ENCODE measurements at regions not wholly inside any gene's neighbourhood (a gene's known extent, or its start where the extent isn't known, plus 50 kb on each side); places are given as distances from the start of the nearest gene placed in this dataset.

- TF ChIP-seq CTCF (IDR thresholded peaks at IDR 0.05; ENCODE audit: insufficient read depth, low read length, poor library complexity, severe bottlenecking) (no peak), EZH2phosphoT487 (conservative IDR thresholded peaks at IDR 0.05; ENCODE audit: low read length) (no peak)
Observed at GRCh38 chr1:209074575-209075250, 508.8 kb upstream of the CAMK1G start.

All from SU-DHL-6 (cell line).